AG04449 (cell line): ENCODE measurements at regions not wholly inside any gene's neighbourhood (a gene's known extent, or its start where the extent isn't known, plus 50 kb on each side); places are given as distances from the start of the nearest gene placed in this dataset.

Experiments used
- CTCF ChIA-PET: fragments of 350-600 bp; formaldehyde crosslinking; extraction: SDS; loops from one replicate; lab custom pipeline; 2021; ENCODE audit warnings: antibody characterized with exemption; lab: Yijun Ruan, JAX
- POLR2A ChIA-PET: fragments of 400-600, 350-600 bp; formaldehyde crosslinking; extraction: SDS; loops from one replicate; lab custom pipeline; 2020; ENCODE audit warnings: antibody characterized with exemption, inconsistent platforms; lab: Yijun Ruan, JAX
- DNase-seq: peaks from one replicate; pipeline ENCODE4 v3.0.0-alpha.2; 2010; ENCODE audit warnings: low read depth, low spot score
- H3K4me3 ChIP-seq: 2 replicates; pipeline ENCODE4 v1.5.1; 2011; ENCODE audit warnings: low read depth, mild to moderate bottlenecking, control low read depth, low read length
- TF ChIP-seq, protein P1 (sequence below): IDR thresholded peaks from one replicate; pipeline ENCODE4 v1.5.1; 2011; ENCODE audit warnings: mild to moderate bottlenecking, moderate library complexity, low read length, control low read depth, inconsistent platforms; ENCODE audit not compliant: insufficient read depth; ENCODE audit errors: missing control alignments

- no peak for DNase-seq
- POLR2A ChIA-PET = no interaction called here
- H3K4me3 ChIP-seq = no peak overlapping the region
- TF ChIP-seq, protein P1, sequence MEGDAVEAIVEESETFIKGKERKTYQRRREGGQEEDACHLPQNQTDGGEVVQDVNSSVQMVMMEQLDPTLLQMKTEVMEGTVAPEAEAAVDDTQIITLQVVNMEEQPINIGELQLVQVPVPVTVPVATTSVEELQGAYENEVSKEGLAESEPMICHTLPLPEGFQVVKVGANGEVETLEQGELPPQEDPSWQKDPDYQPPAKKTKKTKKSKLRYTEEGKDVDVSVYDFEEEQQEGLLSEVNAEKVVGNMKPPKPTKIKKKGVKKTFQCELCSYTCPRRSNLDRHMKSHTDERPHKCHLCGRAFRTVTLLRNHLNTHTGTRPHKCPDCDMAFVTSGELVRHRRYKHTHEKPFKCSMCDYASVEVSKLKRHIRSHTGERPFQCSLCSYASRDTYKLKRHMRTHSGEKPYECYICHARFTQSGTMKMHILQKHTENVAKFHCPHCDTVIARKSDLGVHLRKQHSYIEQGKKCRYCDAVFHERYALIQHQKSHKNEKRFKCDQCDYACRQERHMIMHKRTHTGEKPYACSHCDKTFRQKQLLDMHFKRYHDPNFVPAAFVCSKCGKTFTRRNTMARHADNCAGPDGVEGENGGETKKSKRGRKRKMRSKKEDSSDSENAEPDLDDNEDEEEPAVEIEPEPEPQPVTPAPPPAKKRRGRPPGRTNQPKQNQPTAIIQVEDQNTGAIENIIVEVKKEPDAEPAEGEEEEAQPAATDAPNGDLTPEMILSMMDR = no peak
- CTCF ChIA-PET = no interaction called here
These were observed 596.1 kb downstream of the ELAVL2 start for GRCh38 chr9:23229890-23230317.

DNA sequence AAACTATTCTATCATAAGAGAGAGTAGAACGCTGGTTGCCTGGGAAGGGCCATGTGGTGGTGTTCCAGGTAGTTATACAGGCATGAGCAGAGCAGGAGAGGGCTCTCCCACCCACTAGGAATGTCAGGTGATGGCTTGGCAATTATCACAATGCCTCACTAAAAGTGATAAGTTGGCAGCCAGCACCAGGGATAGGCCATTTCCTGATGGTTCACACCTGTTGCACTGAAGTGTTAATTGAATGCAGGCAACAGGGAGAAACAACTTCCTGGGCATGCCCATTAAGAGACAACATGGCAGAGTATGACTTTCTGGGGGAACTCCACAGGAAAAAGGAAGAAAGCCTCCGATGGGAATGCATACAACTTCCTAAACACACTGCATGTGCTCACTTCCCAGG lies 593.2 kb downstream of the ELAVL2 start:
- TF ChIP-seq, protein P1 = no peak
- no peak for DNase-seq
- no peak overlapping the region for H3K4me3 ChIP-seq
- CTCF ChIA-PET = no interaction called here
- POLR2A ChIA-PET = no interaction called here

- no peak for DNase-seq
- TF ChIP-seq, protein P1 = no peak
- POLR2A ChIA-PET = no interaction called here
- CTCF ChIA-PET = no interaction called here
- H3K4me3 ChIP-seq = no peak overlapping the region
These were observed 582.5 kb downstream of the ELAVL2 start for GRCh38 chr9:23243523-23243922.

- no peak overlapping the region for H3K4me3 ChIP-seq
- POLR2A ChIA-PET = no interaction called here
- no peak for DNase-seq
- CTCF ChIA-PET = no interaction called here
- TF ChIP-seq, protein P1 = no peak
These were observed 581.0 kb downstream of the ELAVL2 start for GRCh38 chr9:23245067-23245466.

GRCh38 chr9:23254404-23255184 lies 571.4 kb downstream of the ELAVL2 start:
- no peak for DNase-seq
- no peak overlapping the region for H3K4me3 ChIP-seq
- TF ChIP-seq, protein P1 = no peak
- ChIA-PET POLR2A (no interaction called here), CTCF (no interaction called here)

- no peak for DNase-seq
- POLR2A ChIA-PET = no interaction called here
- H3K4me3 ChIP-seq = no peak overlapping the region
- TF ChIP-seq, protein P1 = no peak
- CTCF ChIA-PET = no interaction called here
These were observed 570.7 kb downstream of the ELAVL2 start for GRCh38 chr9:23255346-23255745.
